ENCODE measurements at regions not wholly inside any gene's neighbourhood (a gene's known extent, or its start where the extent isn't known, plus 50 kb on each side); places are given as distances from the start of the nearest gene placed in this dataset.
"Not testable (repeated sequence)": the region's sequence is repeated elsewhere in the genome, so short reads cannot be mapped to it uniquely, and the experiment has no call there.

- DNase-seq = no peak
Observed at GRCh38 chr15:93940226-93940625, 291.1 kb upstream of the MCTP2 start.

- DNase-seq = no peak
Observed at GRCh38 chr15:93932164-93932776, 299.1 kb upstream of the MCTP2 start.

- no peak for DNase-seq
Observed at GRCh38 chr15:93929375-93930094, 301.8 kb upstream of the MCTP2 start.

DNA sequence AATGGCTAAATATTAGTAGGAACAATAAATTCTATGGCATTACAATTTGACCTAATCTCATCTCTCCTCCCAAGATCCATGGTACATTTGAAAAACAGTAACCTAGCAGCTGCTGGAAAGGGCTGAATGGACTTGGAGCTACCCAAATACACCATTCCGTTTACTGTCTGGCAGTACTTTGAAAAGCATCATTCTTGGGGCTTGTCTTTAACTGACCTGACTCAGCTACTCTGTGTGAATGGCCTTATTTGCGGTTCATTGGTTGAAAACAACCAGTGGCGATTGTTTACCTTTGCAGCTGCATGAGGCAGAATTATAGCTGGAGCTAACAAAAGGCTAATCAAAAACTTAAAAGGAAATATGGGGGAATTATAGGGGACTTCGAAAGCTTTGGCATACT is 311.2 kb upstream of the MCTP2 start:
- no peak for DNase-seq

DNA sequence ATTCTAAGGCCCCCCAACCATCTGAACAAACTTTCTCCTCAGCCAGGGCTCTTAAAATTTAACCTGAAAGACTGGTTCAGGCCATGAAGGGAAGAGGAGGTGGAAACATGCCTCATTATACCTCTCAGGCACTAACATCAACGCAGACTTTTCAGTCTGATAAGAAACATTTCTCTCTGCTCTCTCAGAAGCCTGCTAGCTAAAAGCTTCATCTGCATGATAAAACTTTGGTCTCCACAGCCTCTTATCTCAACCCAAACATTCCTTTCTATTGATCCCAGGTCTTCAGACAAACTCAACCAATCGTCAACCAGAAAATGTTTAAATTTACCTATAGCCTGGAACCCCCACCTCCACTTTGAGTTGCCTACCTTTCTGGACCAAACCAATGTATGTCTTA is 312.6 kb upstream of the MCTP2 start:
- DNase-seq = not testable (repeated sequence)

GRCh38 chr15:93917181-93917580 is 314.2 kb upstream of the MCTP2 start:
- DNase-seq = no peak

GRCh38 chr15:93913871-93914270 is 317.5 kb upstream of the MCTP2 start:
- no peak for DNase-seq

- DNase-seq = no peak
Observed at GRCh38 chr15:93913310-93913709, 318.1 kb upstream of the MCTP2 start.

- DNase-seq = no peak
Observed at GRCh38 chr15:93900476-93901400, 330.6 kb upstream of the MCTP2 start.

- DNase-seq = no peak
Observed at GRCh38 chr15:93899817-93900216, 331.5 kb upstream of the MCTP2 start.

DNA sequence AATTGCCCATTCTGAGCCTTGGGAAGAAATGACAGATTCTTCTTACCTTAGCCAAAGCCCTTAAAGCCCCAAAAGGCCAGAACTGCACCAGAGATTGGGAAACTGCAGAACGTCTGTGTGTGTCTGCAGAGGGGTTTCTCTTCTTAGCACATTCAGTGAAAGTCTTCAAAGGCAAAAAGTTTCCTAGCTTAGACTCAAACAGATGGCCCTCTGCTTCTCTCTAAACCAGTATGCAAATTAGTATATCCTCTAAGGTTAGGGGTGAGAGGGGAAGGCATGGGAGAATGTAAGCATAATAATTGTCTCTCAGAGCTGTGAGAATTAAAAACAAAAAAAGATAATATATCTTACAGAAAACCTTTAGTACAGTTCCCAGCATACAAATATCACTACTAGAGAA is 334.0 kb upstream of the MCTP2 start:
- no peak for DNase-seq

- no peak for DNase-seq
Observed at GRCh38 chr15:93895976-93896770, 335.2 kb upstream of the MCTP2 start.

DNA sequence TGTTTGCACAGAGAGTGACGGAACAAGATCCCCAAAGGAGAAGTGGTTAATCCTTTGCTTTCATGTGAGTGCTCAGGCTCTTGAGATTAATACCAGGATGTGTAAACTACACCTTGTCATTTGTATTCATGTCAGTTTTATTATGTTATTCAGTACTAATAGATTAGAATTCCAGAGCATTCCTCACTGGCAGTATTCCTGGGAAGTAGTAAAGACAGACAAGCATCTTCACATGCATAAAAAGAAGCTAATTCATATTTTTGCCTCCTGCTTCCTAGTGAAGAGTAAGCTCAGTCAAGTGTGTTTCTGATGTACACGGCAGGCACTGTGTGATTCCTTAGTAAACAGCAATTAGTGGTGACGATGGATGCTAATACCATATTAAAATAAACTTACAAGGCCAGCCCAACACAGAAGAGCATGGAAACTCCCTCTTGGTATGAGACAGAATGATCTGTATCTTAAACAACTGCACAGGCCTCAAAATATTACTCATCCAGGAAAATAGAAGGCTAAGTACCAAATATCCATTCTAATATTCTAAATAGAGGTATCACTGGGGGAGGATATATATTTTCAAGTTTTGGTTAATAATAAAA is 336.8 kb upstream of the MCTP2 start:
- DNase-seq = no peak

DNA sequence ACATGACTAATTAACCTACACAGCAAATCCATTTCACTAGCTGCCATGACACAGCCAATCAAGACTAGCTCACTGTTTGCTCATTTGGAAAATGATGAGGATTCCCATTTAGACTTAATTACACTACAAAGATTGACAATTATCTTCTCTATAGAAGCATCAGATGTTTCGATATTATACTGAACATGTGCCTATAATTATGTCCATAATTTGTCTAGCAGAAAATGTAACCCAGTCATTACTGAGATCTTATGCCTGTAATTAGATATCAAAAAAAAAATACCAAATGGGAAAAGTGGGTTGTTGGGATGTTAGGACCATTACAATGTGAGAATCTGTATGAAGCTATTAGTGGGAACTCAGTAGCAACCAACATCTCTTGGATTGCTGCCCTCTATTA is 344.2 kb upstream of the MCTP2 start:
- no peak for DNase-seq

DNA sequence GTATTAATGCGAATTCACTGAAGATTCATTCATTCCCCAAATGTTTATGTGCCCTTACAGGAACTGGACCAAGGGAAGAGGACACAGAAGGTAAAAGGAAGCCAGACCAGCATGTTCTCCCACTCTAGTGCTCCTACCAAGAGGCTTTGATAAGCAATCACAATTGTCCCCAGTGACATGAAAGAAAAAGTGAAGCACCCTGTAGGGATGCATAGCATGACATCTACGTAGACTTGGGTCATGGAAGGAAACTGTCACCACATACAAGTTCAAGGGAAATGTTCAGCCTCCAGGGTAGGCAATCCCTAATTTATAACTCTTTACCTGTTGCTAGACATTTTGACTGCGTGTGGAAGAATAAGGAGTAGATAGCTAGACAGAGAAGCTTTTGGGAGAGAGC is 348.6 kb upstream of the MCTP2 start:
- DNase-seq = no peak

DNA sequence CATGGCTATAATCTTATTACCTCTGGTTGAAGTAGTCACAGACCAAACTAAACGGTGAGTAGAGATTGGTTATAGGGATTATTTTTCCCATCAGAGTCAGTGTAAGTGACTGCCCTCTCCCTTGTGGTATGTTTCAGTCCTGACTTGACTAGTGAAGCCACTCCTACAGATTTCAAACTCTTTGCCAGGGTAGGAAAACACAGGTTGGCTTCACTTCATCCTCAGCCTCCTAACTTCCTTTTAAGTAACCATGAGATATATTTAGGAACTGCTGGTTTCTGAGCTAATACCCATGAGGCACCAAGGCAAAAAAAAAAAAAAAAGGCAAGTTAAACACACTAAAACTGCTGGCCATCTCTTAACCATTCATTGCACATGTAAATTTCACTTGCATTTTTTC is 349.2 kb upstream of the MCTP2 start:
- DNase-seq = no peak

- DNase-seq = no peak
Observed at GRCh38 chr15:93881310-93881709, 350.1 kb upstream of the MCTP2 start.

GRCh38 chr15:93880358-93880757 is 351.0 kb upstream of the MCTP2 start:
- no peak for DNase-seq

DNA sequence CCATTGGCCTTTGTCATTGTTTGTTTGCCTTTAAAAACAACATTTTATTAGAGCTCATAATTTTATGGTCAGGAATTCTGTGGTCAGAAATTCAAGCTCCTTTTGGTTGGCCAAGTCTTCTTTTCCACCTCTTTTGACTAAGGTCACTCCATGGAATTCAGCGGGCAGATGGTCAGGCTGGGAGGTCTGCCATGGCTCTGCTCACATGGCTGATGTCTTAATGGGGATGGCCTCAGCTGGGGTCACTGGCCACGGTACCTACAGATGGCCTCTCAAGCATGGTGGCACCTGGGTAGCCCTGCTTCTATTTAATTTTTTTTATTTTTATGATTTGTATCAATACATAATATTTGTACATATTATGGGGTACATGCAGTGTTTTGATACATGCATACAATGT is 360.8 kb upstream of the MCTP2 start:
- DNase-seq = no peak

- DNase-seq = no peak
Observed at GRCh38 chr15:93866948-93867347, 364.4 kb upstream of the MCTP2 start.

- no peak for DNase-seq
Observed at GRCh38 chr15:93866476-93866875, 364.9 kb upstream of the MCTP2 start.

- DNase-seq = peak; percentile 73 to 80
Observed at GRCh38 chr15:93865586-93865985, 365.8 kb upstream of the MCTP2 start.

DNA sequence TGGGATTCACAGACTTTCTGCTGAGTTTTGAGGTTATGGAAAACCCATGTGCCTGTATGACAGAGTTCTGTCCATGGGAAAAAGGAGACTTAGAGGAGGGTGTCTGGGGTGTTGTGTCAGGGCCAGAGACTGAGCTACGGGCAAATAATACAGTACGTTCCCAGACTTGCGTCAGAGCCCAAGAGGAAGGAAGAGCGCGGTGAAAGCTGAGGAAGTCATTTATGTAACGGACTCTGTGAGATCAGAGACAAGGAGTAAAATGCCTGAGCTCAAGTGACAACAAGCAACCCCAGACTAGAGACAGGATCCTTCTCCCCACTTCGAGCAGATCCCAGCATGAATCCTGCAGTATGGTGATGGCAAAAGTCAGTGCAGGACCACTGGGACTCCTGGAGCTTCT is 368.6 kb upstream of the MCTP2 start:
- DNase-seq = peak; percentile 90 to 94
